Effector memory CD4-positive, alpha-beta T cell (primary cell): ENCODE measurements at regions not wholly inside any gene's neighbourhood (a gene's known extent, or its start where the extent isn't known, plus 50 kb on each side); places are given as distances from the start of the nearest gene placed in this dataset.

Experiments
- DNase-seq, 3 donors: peaks; one replicate each; pipeline ENCODE4 v3.0.0-alpha.2; 2020
- H3K27ac ChIP-seq: 2 replicates; pipeline ENCODE4 v1.7.0; 2013; ENCODE audit warnings: mild to moderate bottlenecking, low read length, moderate library complexity; ENCODE audit not compliant: insufficient read depth, poor library complexity, severe bottlenecking
- H3K27me3 ChIP-seq: replicated peaks from 2 replicates; pipeline ENCODE4 v1.7.0; 2013; ENCODE audit warnings: mild to moderate bottlenecking, low read length; ENCODE audit not compliant: insufficient read depth, control insufficient read depth, poor library complexity, severe bottlenecking
- H3K36me3 ChIP-seq: 2 replicates; pipeline ENCODE4 v1.7.0; 2013; ENCODE audit warnings: mild to moderate bottlenecking, low read length, moderate library complexity; ENCODE audit not compliant: control insufficient read depth, insufficient read depth
- H3K4me1 ChIP-seq: 2 replicates; pipeline ENCODE4 v1.7.0; 2013; ENCODE audit warnings: low read length, mild to moderate bottlenecking; ENCODE audit not compliant: control insufficient read depth, insufficient read depth, poor library complexity, severe bottlenecking
- H3K4me3 ChIP-seq: 2 replicates; pipeline ENCODE4 v1.7.0; 2013; ENCODE audit warnings: low read length, low read depth, mild to moderate bottlenecking; ENCODE audit not compliant: insufficient read depth, poor library complexity, severe bottlenecking
- H3K9me3 ChIP-seq: 2 replicates; pipeline ENCODE4 v1.7.0; 2013; ENCODE audit warnings: mild to moderate bottlenecking, low read length, moderate library complexity; ENCODE audit not compliant: control insufficient read depth

GRCh38 chr20:58102261-58102660 is 126.2 kb downstream of the ANKRD60 start:
- Histone ChIP-seq H3K4me1 (no peaks in the 10 kb centered on the region), H3K27ac (no peak overlapping the region), H3K9me3 (no peaks in the 10 kb centered on the region), H3K27me3 (no peaks in the 10 kb centered on the region), H3K36me3 (no peaks in the 10 kb centered on the region), H3K4me3 (no peak overlapping the region)
- no peak for DNase-seq

GRCh38 chr20:58100731-58101356 is 127.6 kb downstream of the ANKRD60 start:
- Histone ChIP-seq H3K4me1 (no peaks in the 10 kb centered on the region), H3K27me3 (no peaks in the 10 kb centered on the region), H3K9me3 (no peaks in the 10 kb centered on the region), H3K36me3 (no peaks in the 10 kb centered on the region), H3K4me3 (no peak overlapping the region), H3K27ac (no peak overlapping the region)
- no peak for DNase-seq

- Histone ChIP-seq H3K27ac (no peak overlapping the region), H3K4me3 (no peak overlapping the region), H3K27me3 (no peaks in the 10 kb centered on the region), H3K36me3 (no peaks in the 10 kb centered on the region), H3K4me1 (no peaks in the 10 kb centered on the region), H3K9me3 (no peaks in the 10 kb centered on the region)
- no peak for DNase-seq
Observed at GRCh38 chr20:58099956-58100730, 128.3 kb downstream of the ANKRD60 start.

GRCh38 chr20:58099291-58099935 is 129.0 kb downstream of the ANKRD60 start:
- no peak for DNase-seq
- Histone ChIP-seq H3K36me3 (no peaks in the 10 kb centered on the region), H3K4me3 (no peak overlapping the region), H3K9me3 (no peaks in the 10 kb centered on the region), H3K27me3 (no peaks in the 10 kb centered on the region), H3K27ac (no peak overlapping the region), H3K4me1 (no peaks in the 10 kb centered on the region)

GRCh38 chr20:58098571-58098970 is 129.9 kb downstream of the ANKRD60 start:
- Histone ChIP-seq H3K9me3 (no peaks in the 10 kb centered on the region), H3K27me3 (no peaks in the 10 kb centered on the region), H3K36me3 (no peaks in the 10 kb centered on the region), H3K4me1 (no peaks in the 10 kb centered on the region), H3K4me3 (no peak overlapping the region), H3K27ac (no peak overlapping the region)
- no peak for DNase-seq

GRCh38 chr20:58097943-58098342 is 130.5 kb downstream of the ANKRD60 start:
- no peaks in the 10 kb centered on the region for H3K27me3 ChIP-seq

GRCh38 chr20:58097429-58097828 is 131.0 kb downstream of the ANKRD60 start:
- H3K27ac ChIP-seq: no peak overlapping the region
- no peak for DNase-seq
- no peaks in the 10 kb centered on the region for H3K27me3 ChIP-seq
- no peaks in the 10 kb centered on the region for H3K9me3 ChIP-seq
- no peaks in the 10 kb centered on the region for H3K4me1 ChIP-seq
- no peaks in the 10 kb centered on the region for H3K36me3 ChIP-seq
- H3K4me3 ChIP-seq: no peak overlapping the region

More at GRCh38 chr20:58097943-58098342, 130.5 kb downstream of the ANKRD60 start:
- no peak overlapping the region for H3K4me3 ChIP-seq
- H3K4me1 ChIP-seq: no peaks in the 10 kb centered on the region
- no peaks in the 10 kb centered on the region for H3K36me3 ChIP-seq
- H3K9me3 ChIP-seq: no peaks in the 10 kb centered on the region
- no peak for DNase-seq
- no peak overlapping the region for H3K27ac ChIP-seq

GRCh38 chr20:58096880-58097423 is 131.5 kb downstream of the ANKRD60 start:
- Histone ChIP-seq H3K4me1 (no peaks in the 10 kb centered on the region), H3K36me3 (no peaks in the 10 kb centered on the region), H3K27ac (no peak overlapping the region), H3K27me3 (no peaks in the 10 kb centered on the region), H3K4me3 (no peak overlapping the region), H3K9me3 (no peaks in the 10 kb centered on the region)
- no peak for DNase-seq

- Histone ChIP-seq H3K27me3 (no peaks in the 10 kb centered on the region), H3K4me3 (no peak overlapping the region), H3K27ac (no peak overlapping the region), H3K9me3 (no peaks in the 10 kb centered on the region), H3K4me1 (no peaks in the 10 kb centered on the region), H3K36me3 (no peaks in the 10 kb centered on the region)
- DNase-seq: no peak
Observed at GRCh38 chr20:58094698-58095097, 133.8 kb downstream of the ANKRD60 start.

GRCh38 chr20:58094160-58094559 is 134.3 kb downstream of the ANKRD60 start:
- Histone ChIP-seq H3K4me1 (no peaks in the 10 kb centered on the region), H3K27me3 (no peaks in the 10 kb centered on the region), H3K36me3 (no peaks in the 10 kb centered on the region), H3K27ac (no peak overlapping the region), H3K9me3 (no peaks in the 10 kb centered on the region), H3K4me3 (no peak overlapping the region)
- no peak for DNase-seq
